NCI-H748 (cell line): ENCODE measurements at regions not wholly inside any gene's neighbourhood (a gene's known extent, or its start where the extent isn't known, plus 50 kb on each side); places are given as distances from the start of the nearest gene placed in this dataset.

ENCODE experiments used
- DNase-seq: peaks from one replicate; lab custom pipeline; 2025; ENCODE audit not compliant: unreplicated experiment; lab: John Stamatoyannopoulos, UW

- DNase-seq = no peak
These were observed 555.3 kb upstream of the FTMT start for GRCh38 chr5:121296356-121296755.

GRCh38 chr5:121299153-121299552, 552.5 kb upstream of the FTMT start:
- DNase-seq = no peak

GRCh38 chr5:121304838-121305237, 546.8 kb upstream of the FTMT start:
- no peak for DNase-seq

- no peak for DNase-seq
These were observed 537.8 kb upstream of the FTMT start for GRCh38 chr5:121313886-121314285.

GRCh38 chr5:121315786-121316185, 535.9 kb upstream of the FTMT start:
- DNase-seq = no peak

- no peak for DNase-seq
These were observed 532.4 kb upstream of the FTMT start for GRCh38 chr5:121319292-121319691.

- no peak for DNase-seq
These were observed 525.8 kb upstream of the FTMT start for GRCh38 chr5:121325930-121326329.

- no peak for DNase-seq
These were observed 501.3 kb upstream of the FTMT start for GRCh38 chr5:121350181-121350930.

- no peak for DNase-seq
These were observed 485.2 kb upstream of the FTMT start for GRCh38 chr5:121366515-121366914.

GRCh38 chr5:121373371-121373770, 478.3 kb upstream of the FTMT start:
- no peak for DNase-seq

GRCh38 chr5:121377461-121377860, 474.2 kb upstream of the FTMT start:
- DNase-seq = no peak

- no peak for DNase-seq
These were observed 473.6 kb upstream of the FTMT start for GRCh38 chr5:121378046-121378445.

GRCh38 chr5:121378559-121379359, 472.9 kb upstream of the FTMT start:
- DNase-seq = no peak

- no peak for DNase-seq
These were observed 471.6 kb upstream of the FTMT start for GRCh38 chr5:121380066-121380465.

- peak; percentile 27 for DNase-seq
These were observed 467.3 kb upstream of the FTMT start for GRCh38 chr5:121384359-121384758.

GRCh38 chr5:121386334-121386733, 465.3 kb upstream of the FTMT start:
- no peak for DNase-seq

- no peak for DNase-seq
These were observed 455.0 kb upstream of the FTMT start for GRCh38 chr5:121396716-121397115.

- DNase-seq = no peak
These were observed 451.8 kb upstream of the FTMT start for GRCh38 chr5:121399879-121400278.

GRCh38 chr5:121408778-121409177, 442.9 kb upstream of the FTMT start:
- DNase-seq = no peak

- DNase-seq = no peak
These were observed 436.4 kb upstream of the FTMT start for GRCh38 chr5:121415270-121415669.

- DNase-seq = no peak
These were observed 430.0 kb upstream of the FTMT start for GRCh38 chr5:121421646-121422045.

- DNase-seq = no peak
These were observed 426.7 kb upstream of the FTMT start for GRCh38 chr5:121424976-121425375.
